ENCODE measurements at regions not wholly inside any gene's neighbourhood (a gene's known extent, or its start where the extent isn't known, plus 50 kb on each side); places are given as distances from the start of the nearest gene placed in this dataset.

DNA sequence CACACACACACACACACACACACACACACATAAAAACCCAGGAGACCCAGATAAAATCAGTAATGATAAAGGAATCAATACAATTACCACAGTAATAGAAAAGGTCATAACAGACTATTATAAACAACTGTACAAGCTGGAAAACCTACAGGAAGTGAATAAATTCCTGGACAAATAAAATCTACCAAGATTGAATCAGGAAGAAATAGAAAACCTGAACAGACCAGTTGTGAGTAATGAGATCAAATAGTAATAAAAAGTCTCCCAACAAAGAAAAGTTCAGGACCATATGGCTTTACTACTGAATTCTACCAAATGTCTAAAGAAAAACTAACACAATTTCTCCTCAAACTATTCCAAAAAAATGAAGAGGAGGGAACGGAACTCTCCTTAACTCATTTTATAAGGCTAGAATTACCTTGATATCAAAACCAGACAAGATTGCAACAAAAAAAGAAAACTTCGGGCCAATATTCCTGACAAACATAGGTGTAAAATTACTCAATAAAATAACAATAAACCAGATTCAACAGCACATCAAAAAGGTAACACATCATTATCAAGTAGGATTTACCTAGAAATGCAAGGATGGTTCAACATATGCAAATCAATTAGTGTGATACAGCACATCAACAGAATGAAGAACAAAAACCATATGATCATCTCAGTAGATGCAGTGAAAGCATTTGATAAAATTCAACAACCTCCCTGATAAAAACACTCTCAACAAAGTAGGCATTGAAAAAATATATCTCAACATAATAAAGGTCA is 325.2 kb upstream of the POU5F2 start:
- H2BK12ac ChIP-seq (ENCODE audit: low read depth, low read length): no peak overlapping the region
- H4K8ac ChIP-seq (ENCODE audit: extremely low read depth, insufficient read depth, low read length): no peak overlapping the region
- no peak overlapping the region for H4K5ac ChIP-seq (ENCODE audit: insufficient read length, low read depth, low read length)
- H3K56ac ChIP-seq (replicated peaks; ENCODE audit: insufficient read length, low read depth, low read length): no peak overlapping the region
- no peak overlapping the region for H3K14ac ChIP-seq (ENCODE audit: insufficient read length)
- no peak overlapping the region for H3K27ac ChIP-seq (ENCODE audit: low read depth, low read length)
- H4K20me1 ChIP-seq (replicated peaks in 1 of 2; ENCODE audit: control insufficient read depth in 1 of 2, insufficient read depth in 2 of 2, low read length in 2 of 2): no peaks in the 10 kb centered on the region
- 88% methylated on average over 2 of the region's 2 CpGs; no CpG with 5 or more reads in 1 of the 2 experiments for WGBS, 2 experiments (ENCODE audit: extremely low coverage in 1 of 2, insufficient coverage in 1 of 2, insufficient read length in 1 of 2, insufficient replicate concordance in 2 of 2, low coverage in 1 of 2, low lambda C conversion rate in 2 of 2, missing lambda C conversion rate in 1 of 2)
- H3K18ac ChIP-seq (ENCODE audit: extremely low read depth, low read length): no peak overlapping the region
- no peak overlapping the region for H3K4ac ChIP-seq (replicated peaks; ENCODE audit: insufficient read length, low read depth, low read length)
- H2BK120ac ChIP-seq (replicated peaks; ENCODE audit: low read depth, low read length): no peak overlapping the region
- no peaks in the 10 kb centered on the region for H3K27me3 ChIP-seq (replicated peaks in 1 of 4; ENCODE audit: control insufficient read depth in 3 of 4, extremely low read depth in 1 of 4, insufficient read depth in 3 of 4, low read length in 3 of 4)
- H3K9ac ChIP-seq (replicated peaks in 1 of 4; ENCODE audit: extremely low read depth in 1 of 4, low read depth in 3 of 4, low read length in 3 of 4): no peak overlapping the region
- H3K23me2 ChIP-seq (ENCODE audit: low read depth, low read length): no peaks in the 10 kb centered on the region
- TF ChIP-seq CREB1 (IDR thresholded peaks at IDR 0.05) (no peak), CBX5 (IDR thresholded peaks at IDR 0.05; ENCODE audit: low read depth, low read length) (no peak), TAF7 (optimal IDR thresholded peaks at IDR 0.05; ENCODE audit: borderline replicate concordance, low read depth, low read length) (no peak), HDAC6 (IDR thresholded peaks at IDR 0.05; ENCODE audit: low read depth, low read length) (no peak), EZH2 (IDR thresholded peaks at IDR 0.05; ENCODE audit: low read depth, low read length, severe bottlenecking) (no peak), SIX5 (IDR thresholded peaks at IDR 0.05; ENCODE audit: low read depth, low read length) (no peak), SP1 (IDR thresholded peaks at IDR 0.05; ENCODE audit: low read depth, low read length) (no peak)
- ChIA-PET CTCF (ENCODE audit: partially characterized antibody) (interaction anchor here (0.6 kb wide), 1 partner anchor 9 kb away, joined by 4 read pairs; no protein-coding TSS in a partner anchor), POLR2A (ENCODE audit: partially characterized antibody) (no interaction called here)
- H2AFZ ChIP-seq (ENCODE audit: low read length): no peak overlapping the region
- DNase-seq (ENCODE audit: low read depth in 1 of 2, low spot score in 2 of 2): no peak
- no peak overlapping the region for H3K4me2 ChIP-seq (ENCODE audit: insufficient read depth in 1 of 2, low read depth in 2 of 2, low read length in 2 of 2)
- FAIRE-seq: no peak
- peaks cover 0 to 5% (median 2%) of the 10 kb centered on the region in 4 experiments; a peak in 2 of 8 replicates for H3K36me3 ChIP-seq (ENCODE audit: control insufficient read depth in 2 of 4, insufficient read depth in 4 of 4, low read length in 3 of 4)
- no peak overlapping the region for H2BK5ac ChIP-seq (ENCODE audit: low read depth, low read length)
- H3K79me1 ChIP-seq (ENCODE audit: low read depth, low read length): no peaks in the 10 kb centered on the region; the same call in 1 of the 2 replicates
- H3K79me2 ChIP-seq (ENCODE audit: control insufficient read depth in 1 of 2, insufficient read depth in 2 of 2, low read length in 2 of 2): no peaks in the 10 kb centered on the region
- no peak overlapping the region for H2BK15ac ChIP-seq (ENCODE audit: low read length)
- no peak overlapping the region for H2AK5ac ChIP-seq (ENCODE audit: low read depth, low read length)
- H3K4me1 ChIP-seq (replicated peaks in 1 of 4; ENCODE audit: control insufficient read depth in 3 of 4, insufficient read depth in 4 of 4, low read length in 3 of 4): no peaks in the 10 kb centered on the region; a peak in 1 of 7 replicates
- H2BK20ac ChIP-seq (ENCODE audit: low read length): no peak overlapping the region
- no peak overlapping the region for H4K91ac ChIP-seq (replicated peaks; ENCODE audit: insufficient read length, low read length)
- H3K23ac ChIP-seq (ENCODE audit: insufficient read length): no peak overlapping the region
- no peak overlapping the region for H3K4me3 ChIP-seq (ENCODE audit: extremely low read depth in 1 of 4, insufficient read depth in 2 of 4, low read depth in 3 of 4, low read length in 4 of 4)
- 0 out of 4 replicates have a peak, but pooled peaks cover 0 to 2% of the 10 kb centered on the region in 2 experiments for H3K9me3 ChIP-seq (ENCODE audit: insufficient read depth in 2 of 2, low read depth in 1 of 2, low read length in 1 of 2)

Data from H1 (cell line).